Head of caudate nucleus (tissue), 42 donors: ENCODE measurements at regions not wholly inside any gene's neighbourhood (a gene's known extent, or its start where the extent isn't known, plus 50 kb on each side); places are given as distances from the start of the nearest gene placed in this dataset.

ENCODE experiments used
- DNase-seq, 42 donors: peaks; one replicate each; pipeline versions ENCODE4 v3.0.0 to v3.0.0-alpha.2; 2020 to 2021; ENCODE audit warnings: mixed read lengths in 7 of 42
- intact Hi-C: fragments of 100-400 bp; cut with DNase I; formaldehyde crosslinking; loops from one replicate; pipeline ENCODE4 v1.15.0; 2022

DNA sequence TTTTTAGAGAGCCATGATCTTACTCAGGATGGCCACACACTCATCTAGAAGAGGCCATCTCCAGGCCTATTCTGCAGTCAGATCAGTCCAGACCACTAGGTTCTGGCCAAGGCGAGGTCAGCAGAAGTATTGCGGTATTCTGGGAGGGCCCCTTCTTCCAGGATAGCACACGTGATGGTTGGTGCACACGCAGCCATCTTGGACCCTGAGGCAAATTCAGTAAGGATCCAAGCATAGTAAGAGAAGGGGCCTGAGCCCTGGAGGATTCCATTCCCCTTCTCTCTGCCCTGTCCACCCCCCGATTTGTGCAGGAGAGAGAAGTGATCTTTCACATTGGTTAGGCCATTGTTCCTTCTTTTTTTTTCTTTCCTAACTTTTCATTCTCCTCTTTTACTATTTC is 957.9 kb downstream of the BRD1 start:
- peak in 1 of 42 donors; percentile 0 for DNase-seq
- intact Hi-C loops: no loop called here

DNA sequence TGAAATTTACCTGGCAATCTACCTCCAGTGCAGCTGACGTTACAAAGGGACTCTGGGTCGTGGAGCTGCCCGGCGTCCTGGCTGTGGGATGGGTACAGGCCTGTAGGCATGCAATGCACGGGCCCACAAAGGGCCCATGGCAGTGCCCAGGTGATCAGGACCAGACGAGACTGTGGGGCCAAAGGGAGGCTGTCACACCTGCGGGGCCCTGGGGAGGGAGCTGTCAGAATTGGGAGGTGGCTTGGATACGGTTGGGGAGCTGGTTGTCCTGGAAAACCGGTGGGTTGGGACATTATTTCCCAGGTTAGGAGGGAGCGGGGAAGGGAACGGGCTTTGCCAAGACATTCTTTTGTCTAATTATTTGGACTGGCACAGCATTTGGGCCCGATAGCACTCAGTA is 958.5 kb downstream of the BRD1 start:
- intact Hi-C loops: no loop called here

GRCh38 chr22:48868554-48868953 is 959.1 kb downstream of the BRD1 start:
- intact Hi-C loops: no loop called here
- DNase-seq: peak in 1 of 42 donors; percentile 4

More for the DNA sequence above, 958.5 kb downstream of the BRD1 start:
- peak in 1 of 42 donors; percentile 6 for DNase-seq

GRCh38 chr22:48867891-48868290 is 959.8 kb downstream of the BRD1 start:
- intact Hi-C loops: no loop called here
- DNase-seq: no peak

- peak in 5 of 42 donors; percentile 17 to 62 (median 27) for DNase-seq
- intact Hi-C loops: no loop called here
Measured at GRCh38 chr22:48866906-48867681, 960.6 kb downstream of the BRD1 start.

DNA sequence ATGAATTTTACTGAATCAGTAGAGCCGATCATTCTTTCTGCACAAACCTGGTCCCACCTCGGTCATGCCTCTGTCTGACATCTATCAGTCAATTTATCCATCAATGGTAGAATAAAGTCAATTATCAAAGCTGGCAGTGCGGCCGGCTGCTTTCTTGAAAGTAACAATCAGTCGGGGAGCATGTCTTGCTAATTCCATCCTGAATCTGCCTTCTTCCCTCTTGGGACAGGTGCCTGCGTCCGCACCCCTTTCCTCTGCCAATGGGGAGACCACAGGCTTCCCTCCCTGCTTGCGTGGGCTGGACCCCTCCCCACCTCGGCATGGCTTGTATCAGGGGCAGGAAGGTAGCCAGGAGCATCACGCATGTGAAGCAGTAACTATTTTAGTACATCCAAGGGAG is 962.9 kb downstream of the BRD1 start:
- peak in 1 of 42 donors; percentile 28 for DNase-seq
- intact Hi-C loops: no loop called here

DNA sequence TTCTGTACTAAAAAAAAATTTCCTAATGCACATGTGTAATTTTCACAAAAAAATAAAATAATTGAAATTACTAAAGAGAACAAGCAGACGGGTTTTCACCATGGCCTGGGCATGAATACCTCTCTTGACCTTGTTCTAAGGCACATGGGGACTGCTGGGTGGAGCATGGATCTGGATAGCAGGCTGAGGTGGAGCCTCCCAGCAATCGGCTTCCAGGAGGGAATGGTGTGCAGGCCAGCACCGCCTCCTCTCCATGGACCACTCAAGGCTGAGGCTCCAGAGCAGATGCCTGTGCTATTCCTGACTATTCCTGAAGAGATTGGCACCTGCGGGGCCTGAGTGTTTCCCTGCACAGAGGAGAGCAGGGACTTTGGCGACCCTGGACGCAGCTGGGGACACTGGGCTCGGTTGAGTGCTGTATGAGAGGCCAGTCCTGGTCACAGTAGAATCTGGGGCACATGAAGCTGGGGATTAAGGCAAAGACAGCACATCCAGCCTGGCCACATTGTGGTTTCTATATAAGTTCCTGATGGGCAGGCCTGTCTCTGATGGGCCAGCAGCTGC is 963.6 kb downstream of the BRD1 start:
- peak in 1 of 42 donors; percentile 32 for DNase-seq
- intact Hi-C loops: no loop called here

- peak in 2 of 42 donors; percentile 3 to 26 for DNase-seq
Measured at GRCh38 chr22:48860557-48860956, 967.1 kb downstream of the BRD1 start.

DNA sequence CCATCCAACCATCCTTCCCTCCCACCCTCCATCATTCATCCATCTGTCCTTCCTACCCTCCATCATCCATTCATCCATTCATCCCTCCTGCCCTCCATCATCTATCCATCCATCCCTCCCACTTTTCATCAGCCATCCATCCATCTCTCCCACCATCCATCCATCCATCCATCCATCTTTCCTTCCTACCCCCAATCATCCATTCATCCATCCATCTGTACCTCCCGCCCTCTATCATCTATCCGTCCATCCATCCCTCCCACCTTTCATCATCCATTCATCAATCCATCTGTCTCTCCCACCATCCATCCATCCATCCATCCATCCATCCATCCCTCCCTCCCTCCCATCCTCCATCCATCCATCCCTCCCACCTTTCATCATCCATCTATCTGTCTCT is 968.8 kb downstream of the BRD1 start:
- intact Hi-C loops: no loop called here
- no peak for DNase-seq

More at GRCh38 chr22:48860557-48860956, 967.1 kb downstream of the BRD1 start:
- intact Hi-C loops: no loop called here

DNA sequence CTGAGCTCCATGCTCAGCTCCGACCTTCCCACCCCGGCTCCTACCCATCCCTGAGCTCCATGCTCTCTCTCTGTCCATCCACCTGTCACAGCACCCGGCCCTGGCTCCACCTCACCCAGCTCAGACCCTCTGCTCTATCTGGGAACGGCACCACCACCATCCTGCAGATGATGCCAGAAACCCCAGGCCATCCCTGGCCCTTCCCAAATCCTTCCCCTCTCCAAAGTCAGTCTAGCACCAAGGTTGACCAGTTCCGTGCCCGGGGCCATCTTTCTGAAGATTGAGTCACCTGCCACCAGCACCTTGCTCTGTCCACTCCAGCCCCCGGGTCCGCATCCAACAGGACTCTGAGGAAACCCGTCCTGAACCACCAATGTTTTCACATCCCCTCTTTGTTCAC is 969.6 kb downstream of the BRD1 start:
- intact Hi-C loops: no loop called here
- DNase-seq: peak in 2 of 42 donors; percentile 10 to 35

- intact Hi-C loops: no loop called here
- peak in 3 of 42 donors; percentile 1 to 15 (median 6) for DNase-seq
Measured at GRCh38 chr22:48857202-48857805, 970.4 kb downstream of the BRD1 start.

- intact Hi-C loops: no loop called here
- peak in 2 of 42 donors; percentile 4 to 29 for DNase-seq
Measured at GRCh38 chr22:48856308-48856615, 971.4 kb downstream of the BRD1 start.

GRCh38 chr22:48855593-48856307 is 971.9 kb downstream of the BRD1 start:
- intact Hi-C loops: no loop called here
- DNase-seq: peak in 3 of 42 donors; percentile 6 to 22 (median 21)

DNA sequence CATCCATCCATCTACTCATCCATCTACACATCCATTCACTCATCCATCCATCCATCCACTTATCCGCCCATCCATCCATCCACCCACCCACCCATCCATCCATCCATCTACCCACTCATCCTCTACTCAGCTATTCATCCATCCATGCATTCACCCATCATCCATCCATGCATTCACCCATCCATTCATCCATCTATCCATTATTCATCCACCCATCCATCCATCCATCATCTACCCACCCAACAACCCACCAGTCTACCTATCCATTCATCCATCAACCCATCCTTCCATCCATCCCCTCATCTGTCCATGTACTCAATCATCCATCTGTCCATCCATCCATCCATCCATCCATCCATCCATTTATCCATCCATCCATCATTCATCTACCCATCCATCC is 972.7 kb downstream of the BRD1 start:
- DNase-seq: peak in 1 of 42 donors; percentile 18
- intact Hi-C loops: no loop called here

DNA sequence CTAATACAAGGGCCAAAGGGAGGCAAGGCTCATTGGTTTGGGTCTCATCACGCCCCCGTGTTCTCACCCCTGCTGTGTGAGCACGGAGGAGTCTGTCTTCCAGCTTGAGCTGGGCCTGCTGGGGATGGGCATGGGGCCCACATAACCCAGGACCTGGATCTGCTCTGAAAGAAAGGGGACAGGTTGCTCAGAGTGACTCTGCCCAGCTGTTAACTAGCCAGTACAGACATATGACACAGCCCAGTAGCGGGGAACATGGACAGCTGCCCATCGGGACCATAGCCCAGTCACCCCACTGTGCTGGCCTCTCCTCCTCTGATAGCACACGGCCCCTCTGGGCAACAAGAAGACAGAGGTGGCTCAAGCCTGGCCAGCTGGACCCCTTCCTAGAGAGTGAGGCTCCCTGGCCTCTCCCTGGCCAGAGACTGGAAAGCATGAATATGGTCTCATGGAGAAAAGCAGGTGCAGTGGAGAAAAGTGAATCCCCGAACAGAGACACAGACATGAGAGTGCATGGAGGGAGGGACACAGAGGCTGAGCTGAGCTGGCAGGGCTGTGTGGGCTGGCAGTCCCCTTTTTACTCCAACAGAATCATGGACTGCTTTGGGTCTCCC is 973.9 kb downstream of the BRD1 start:
- intact Hi-C loops: no loop called here
- peak in 1 of 42 donors; percentile 23 for DNase-seq

DNA sequence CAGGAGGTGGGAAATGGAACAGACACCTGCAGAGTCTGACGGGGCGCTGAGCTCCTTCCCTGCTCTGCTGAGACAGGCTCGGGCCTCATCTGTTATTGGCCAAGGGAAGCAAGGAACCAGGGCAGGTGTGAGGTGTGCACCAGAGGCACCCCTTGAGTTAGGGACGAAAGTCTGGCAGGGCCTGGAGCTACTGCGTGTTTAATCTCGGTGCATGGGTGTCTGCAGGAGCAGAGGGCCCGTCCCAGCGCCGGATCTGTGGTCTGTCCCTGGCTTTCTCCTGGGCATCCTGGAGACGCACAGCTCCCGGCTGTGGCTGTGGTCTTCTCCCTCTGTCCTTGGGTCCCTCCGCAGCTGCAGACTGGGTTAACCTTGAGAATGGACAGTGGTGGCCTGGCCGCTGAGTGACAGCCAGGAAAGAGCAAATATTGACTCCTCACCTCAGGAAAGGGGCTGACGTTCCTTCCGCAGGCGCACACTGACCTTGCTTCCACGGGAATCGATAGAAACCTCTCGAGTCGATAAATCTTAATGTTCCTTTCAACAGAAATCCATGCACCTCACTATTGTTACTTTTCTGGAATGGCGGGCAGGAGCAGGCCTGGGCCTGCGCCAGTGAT is 975.6 kb downstream of the BRD1 start:
- intact Hi-C loops: no loop called here
- DNase-seq: peak in 1 of 42 donors; percentile 21

GRCh38 chr22:48850658-48851287 is 976.9 kb downstream of the BRD1 start:
- no peak for DNase-seq
- intact Hi-C loops: no loop called here

DNA sequence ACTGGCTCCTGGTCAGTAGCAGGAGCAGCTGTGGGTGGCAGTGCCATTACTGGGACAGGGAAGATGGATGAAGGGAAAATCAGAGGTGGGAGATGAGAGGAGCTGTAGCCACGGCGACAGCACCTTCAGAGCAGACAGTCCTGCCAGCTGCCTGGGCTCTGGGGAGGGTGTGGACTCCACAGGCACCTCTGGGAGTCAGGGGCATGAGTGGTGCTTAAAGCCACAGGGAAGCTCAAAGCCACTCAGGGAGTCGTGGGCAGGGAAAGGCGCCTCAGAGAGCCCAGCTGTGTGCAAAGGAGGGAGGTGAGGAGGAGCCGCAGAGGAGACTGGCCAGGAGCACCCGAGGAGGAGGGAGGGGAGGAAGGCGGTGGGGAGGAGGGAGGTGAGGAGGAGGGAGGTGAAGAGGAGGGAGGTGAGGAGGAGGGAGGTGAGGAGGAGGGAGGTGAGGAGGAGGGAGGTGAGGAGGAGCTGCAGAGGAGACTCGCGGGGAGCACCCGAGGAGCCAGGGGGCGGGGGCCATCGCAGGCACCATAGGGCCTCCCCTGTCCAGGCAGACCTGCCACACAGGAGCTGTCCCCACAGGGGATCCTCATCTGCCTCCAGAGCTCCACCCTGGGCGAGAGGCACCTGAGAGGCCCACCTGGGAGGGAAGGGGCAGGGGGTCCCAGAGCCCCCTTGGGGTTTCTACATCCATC is 977.6 kb downstream of the BRD1 start:
- intact Hi-C loops: no loop called here
- no peak for DNase-seq
